Medulla oblongata (tissue), 1 donor: ENCODE measurements at regions not wholly inside any gene's neighbourhood (a gene's known extent, or its start where the extent isn't known, plus 50 kb on each side); places are given as distances from the start of the nearest gene placed in this dataset.

Source experiments
- DNase-seq: peaks from one replicate; pipeline ENCODE4 v3.0.0-alpha.2; 2015; ENCODE audit errors: extremely low spot score

- no peak for DNase-seq
Measured at GRCh38 chr12:87685696-87686095, 343.5 kb downstream of the C12orf50 start.

GRCh38 chr12:87679251-87679650 lies 349.9 kb downstream of the C12orf50 start:
- peak; percentile 8 for DNase-seq

GRCh38 chr12:87678453-87678852 lies 350.7 kb downstream of the C12orf50 start:
- no peak for DNase-seq

GRCh38 chr12:87676731-87677130 lies 352.5 kb downstream of the C12orf50 start:
- no peak for DNase-seq

GRCh38 chr12:87671757-87672156 lies 357.4 kb downstream of the C12orf50 start:
- no peak for DNase-seq

- DNase-seq, result no peak
Measured at GRCh38 chr12:87670448-87670847, 358.8 kb downstream of the C12orf50 start.

- no peak for DNase-seq
Measured at GRCh38 chr12:87667378-87667777, 361.8 kb downstream of the C12orf50 start.

GRCh38 chr12:87661786-87662377 lies 367.3 kb downstream of the C12orf50 start:
- DNase-seq, result no peak

- no peak for DNase-seq
Measured at GRCh38 chr12:87660987-87661774, 368.0 kb downstream of the C12orf50 start.

- DNase-seq, result no peak
Measured at GRCh38 chr12:87660291-87660690, 368.9 kb downstream of the C12orf50 start.

GRCh38 chr12:87656311-87656710 lies 372.9 kb downstream of the C12orf50 start:
- no peak for DNase-seq

- no peak for DNase-seq
Measured at GRCh38 chr12:87651670-87652425, 377.4 kb downstream of the C12orf50 start.

GRCh38 chr12:87642245-87642644 lies 387.0 kb downstream of the C12orf50 start:
- no peak for DNase-seq

- no peak for DNase-seq
Measured at GRCh38 chr12:87618199-87618598, 411.0 kb downstream of the C12orf50 start.

- DNase-seq, result no peak
Measured at GRCh38 chr12:87612996-87613395, 416.2 kb downstream of the C12orf50 start.

GRCh38 chr12:87608321-87608720 lies 420.9 kb downstream of the C12orf50 start:
- no peak for DNase-seq

GRCh38 chr12:87603727-87604126 lies 425.5 kb downstream of the C12orf50 start:
- DNase-seq, result no peak

GRCh38 chr12:87599459-87599858 lies 429.7 kb downstream of the C12orf50 start:
- no peak for DNase-seq

GRCh38 chr12:87597114-87597513 lies 432.1 kb downstream of the C12orf50 start:
- no peak for DNase-seq

GRCh38 chr12:87596636-87597035 lies 432.6 kb downstream of the C12orf50 start:
- DNase-seq, result no peak

GRCh38 chr12:87596134-87596533 lies 433.1 kb downstream of the C12orf50 start:
- DNase-seq, result no peak

GRCh38 chr12:87585882-87586557 lies 443.2 kb downstream of the C12orf50 start:
- no peak for DNase-seq
